NCI-H1092 treated with DMSO at 0.1 percent for 48 hours (cell line): ENCODE measurements at regions not wholly inside any gene's neighbourhood (a gene's known extent, or its start where the extent isn't known, plus 50 kb on each side); places are given as distances from the start of the nearest gene placed in this dataset.

Experiments used
- DNase-seq: peaks from one replicate; lab custom pipeline; 2025; lab: John Stamatoyannopoulos, UW

DNA sequence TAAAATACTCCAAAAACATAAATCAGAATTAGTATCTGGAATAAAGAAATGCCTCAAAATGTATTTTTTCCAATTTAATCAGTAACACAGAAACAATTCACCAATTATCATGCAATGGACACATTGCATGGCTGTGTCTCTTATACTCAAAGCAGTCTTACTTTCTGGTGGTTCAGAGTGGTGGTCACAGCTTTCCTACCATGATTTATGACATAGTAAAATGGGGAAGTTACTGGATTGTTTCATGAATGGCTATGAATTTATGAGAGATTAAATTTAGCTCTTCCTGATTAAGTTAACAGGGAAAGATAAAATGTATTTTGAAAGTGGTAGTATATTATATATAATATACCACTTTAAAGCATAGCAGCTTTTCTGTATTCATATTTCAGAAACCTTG is 331.5 kb upstream of the MAP3K7 start:
- no peak for DNase-seq

DNA sequence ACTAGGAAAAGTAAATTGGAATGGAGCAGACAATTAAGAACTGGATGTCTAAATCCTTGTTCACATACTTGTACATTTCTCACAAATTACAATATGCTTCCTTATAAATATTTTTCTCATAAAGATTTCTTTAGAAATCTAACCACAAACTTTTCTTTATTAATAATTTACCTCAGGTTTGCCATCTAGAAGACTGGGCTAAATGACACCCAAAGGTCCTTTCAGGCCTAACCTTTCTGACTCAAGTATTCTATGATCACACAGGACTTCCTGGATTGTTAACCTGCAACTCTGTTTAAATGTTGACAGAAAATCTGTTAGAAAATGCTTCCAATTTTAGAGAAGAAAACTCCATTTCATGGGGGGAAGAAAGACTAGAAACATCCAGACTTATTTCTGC is 330.5 kb upstream of the MAP3K7 start:
- DNase-seq = no peak

DNA sequence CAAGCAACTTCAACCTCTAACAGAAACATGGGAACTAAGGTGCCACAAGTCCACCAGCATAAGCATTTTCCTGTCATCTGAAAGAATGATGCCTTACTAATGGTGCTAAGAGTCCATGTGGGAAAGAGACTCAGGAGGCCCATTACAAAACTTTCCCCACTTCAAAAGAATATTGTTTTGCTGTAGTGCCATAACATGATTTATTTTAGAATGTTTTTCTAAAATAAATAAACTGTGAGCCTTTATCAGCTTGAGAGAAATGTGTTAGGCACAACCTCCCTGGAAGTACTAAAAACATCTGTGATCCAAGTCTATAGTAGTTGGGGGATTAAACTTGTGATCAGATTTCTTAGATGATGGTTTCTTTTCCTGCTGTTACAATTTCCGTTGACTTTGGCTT is 330.1 kb upstream of the MAP3K7 start:
- no peak for DNase-seq

DNA sequence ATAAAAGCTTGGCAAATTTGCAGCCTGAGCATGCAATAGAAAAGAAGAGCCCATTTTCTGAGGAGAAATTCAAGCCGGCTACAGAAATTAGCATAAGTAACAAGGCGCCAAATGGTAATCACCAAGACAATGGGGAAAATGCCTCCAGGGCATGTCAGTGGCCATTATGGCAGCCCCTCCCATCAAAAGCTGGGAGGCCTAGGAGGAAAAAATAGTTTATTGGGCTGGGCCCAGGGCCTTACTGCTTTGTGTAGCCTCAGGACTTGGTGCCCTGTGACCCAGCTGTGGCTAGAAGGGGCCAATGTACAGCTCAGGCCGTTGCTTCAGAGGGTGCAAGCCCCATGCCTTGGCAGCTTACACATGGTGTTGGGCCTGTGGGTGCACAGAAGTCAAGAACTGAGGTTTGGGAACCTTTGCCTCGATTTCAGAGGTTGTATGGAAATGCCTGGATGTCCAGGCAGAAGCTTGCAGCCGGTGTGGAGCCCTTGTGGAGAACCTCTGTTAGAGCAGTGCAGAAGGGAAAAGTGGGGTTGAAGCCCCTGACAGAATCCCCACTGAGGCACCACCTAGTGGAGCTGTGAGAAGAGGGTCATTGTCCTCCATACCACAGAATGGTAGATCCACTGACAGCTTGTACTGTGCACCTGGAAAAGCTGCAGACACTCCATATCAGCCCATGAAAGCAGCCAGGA is 328.5 kb upstream of the MAP3K7 start:
- DNase-seq = no peak

DNA sequence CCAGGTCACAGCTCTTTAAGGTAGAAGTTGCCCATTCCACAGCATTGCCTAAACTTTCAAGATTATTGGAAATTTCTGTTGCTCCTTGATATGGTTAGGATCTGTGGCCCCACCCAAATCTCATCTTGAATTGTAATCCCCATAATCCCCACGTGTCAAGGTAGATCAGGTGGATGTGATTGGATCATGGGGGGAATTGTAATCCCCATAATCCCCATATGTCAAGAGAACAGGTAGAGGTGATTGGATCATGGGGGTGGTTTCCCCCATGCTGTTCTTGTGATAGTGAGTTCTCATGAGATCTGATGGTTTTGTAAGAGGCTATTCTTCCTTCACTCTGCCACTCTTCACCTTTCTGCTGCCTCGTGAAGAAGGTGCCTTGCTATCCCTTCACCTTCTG is 327.4 kb upstream of the MAP3K7 start:
- no peak for DNase-seq

DNA sequence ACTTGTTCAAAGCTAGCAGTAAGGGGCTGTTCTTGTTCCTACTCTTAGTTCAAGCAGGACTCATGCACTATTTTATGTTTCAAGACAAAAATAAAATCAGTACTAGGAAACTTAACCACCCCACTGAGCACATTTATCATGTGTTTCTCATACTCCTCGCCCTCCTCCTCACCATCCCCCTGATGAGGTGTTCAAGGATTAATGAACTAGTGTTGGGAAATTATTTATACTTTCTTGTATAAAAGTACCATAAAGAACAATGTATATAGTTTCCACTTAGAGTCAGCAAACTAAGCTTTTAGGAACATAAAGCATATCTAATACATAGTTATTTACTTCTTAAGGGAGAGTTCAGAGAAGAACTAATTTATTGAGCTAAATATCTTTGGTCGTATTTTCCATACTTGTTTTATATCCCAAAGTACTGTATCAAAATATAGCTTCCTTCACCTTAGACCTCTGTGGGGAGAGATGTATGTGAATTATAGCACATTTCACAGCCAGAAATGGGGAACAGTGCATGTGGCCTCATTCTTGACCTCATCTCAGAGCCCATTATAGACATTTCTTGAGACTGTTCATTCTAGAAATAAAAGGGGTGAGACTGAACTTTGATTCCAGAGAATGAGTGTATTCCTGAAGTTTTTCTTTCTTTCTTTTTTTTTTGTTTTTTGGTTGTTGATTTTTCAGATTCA is 326.5 kb upstream of the MAP3K7 start:
- no peak for DNase-seq

DNA sequence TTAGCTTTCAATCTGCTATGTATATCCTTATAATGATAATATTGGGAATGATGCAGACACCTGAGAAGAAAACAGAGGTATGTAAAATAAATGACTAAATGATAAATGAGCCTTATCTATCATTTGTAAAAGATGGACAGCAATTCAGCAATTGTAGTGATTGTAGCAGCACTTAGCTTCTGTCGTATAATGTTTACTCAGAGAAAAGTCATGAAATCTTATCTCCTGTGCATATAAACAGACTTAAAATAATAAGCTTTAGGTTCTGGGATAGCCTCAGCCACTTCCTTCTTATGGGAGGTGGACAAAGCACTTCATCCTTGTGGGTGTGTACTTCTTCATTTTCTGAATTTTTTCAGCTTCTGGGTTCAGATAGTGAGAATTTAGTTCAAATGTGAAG is 324.8 kb upstream of the MAP3K7 start:
- DNase-seq = no peak

DNA sequence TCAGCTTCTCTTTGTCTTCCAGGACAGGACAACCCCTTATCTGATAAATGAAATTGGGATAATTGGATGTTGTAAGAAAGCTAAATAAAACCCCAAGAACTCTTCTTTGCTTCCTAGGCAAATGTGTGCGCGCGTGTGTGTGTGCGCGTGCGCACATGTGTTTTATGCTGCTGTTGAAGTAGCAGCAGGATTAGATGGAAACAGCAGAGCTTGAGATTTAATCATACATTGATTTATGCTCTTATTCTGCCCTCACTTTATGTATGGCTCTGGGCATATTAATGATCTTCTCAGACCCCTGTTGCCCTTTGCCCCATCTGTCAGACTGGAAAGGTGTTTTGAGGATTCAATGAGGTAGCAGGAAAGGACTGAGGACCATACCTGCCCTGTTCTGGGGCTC is 324.0 kb upstream of the MAP3K7 start:
- no peak for DNase-seq

DNA sequence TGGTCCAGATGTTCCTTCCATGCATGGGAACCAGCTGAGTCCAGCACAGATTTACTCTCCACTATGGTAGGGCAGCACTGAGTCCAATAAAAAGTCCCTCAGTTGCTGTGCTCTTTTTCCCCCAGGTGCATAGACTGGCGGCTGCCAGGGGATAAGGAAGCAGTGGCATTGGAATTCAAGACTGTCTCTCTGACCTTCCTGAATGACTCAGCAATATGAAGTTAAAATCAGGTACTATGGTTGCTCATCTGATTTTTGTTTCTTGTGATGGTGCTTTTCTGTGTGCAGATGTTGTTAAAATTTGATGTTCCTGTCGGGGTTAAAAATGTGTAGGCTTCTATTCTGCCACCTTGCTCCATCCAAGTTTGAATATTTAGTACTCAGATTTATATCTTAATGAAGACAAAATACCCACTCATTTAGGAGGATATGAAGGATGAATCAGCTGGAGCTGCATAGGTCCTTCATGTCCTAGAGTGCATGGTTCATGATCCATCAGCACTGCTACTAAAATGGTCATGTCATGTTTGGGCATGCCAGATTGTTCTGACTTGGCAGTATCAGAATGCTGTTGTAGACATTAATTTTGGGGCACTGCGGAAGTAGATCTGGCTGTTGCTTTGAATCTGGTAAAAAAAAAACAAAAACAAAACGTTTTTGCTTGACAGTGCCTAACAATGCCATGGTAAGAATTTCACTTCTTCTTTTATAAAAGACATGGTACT is 321.2 kb upstream of the MAP3K7 start:
- no peak for DNase-seq

DNA sequence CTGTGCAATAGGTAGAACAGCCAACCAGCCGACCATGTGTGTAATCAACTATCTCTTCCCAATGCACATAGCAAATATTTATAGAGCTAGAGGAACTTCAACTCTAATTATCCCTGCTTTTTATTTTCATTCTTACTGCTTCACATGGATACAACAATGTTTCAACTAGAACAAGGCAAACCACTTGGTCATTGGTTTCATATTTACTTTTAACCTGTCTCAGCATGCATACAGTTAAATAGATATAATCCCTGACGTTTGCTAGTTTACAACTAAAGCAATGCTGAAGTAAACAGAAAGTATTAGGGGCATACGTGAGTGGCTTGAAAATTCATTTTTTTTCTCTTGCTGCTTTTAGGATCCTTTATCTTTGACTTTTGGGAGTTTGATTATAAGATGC is 318.5 kb upstream of the MAP3K7 start:
- DNase-seq = no peak

DNA sequence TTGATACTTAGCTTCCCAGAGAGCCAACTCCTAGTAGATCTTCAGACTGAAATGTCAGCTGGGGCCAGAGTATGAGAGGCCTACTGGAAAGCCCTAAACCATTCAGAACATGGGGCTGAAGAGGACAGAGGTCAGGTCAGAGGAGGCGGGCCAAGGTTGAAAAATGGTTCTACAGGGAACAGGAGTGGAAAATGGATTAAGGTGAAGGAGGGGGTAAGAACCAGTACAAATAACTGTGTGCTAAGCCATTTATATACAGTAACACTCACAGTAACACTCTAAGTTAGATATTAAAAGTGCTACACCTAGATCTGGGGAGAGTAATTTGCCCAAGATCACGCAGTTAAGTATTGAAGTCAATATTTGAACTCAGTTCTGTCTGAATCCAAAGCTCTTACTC is 313.2 kb upstream of the MAP3K7 start:
- DNase-seq = no peak

DNA sequence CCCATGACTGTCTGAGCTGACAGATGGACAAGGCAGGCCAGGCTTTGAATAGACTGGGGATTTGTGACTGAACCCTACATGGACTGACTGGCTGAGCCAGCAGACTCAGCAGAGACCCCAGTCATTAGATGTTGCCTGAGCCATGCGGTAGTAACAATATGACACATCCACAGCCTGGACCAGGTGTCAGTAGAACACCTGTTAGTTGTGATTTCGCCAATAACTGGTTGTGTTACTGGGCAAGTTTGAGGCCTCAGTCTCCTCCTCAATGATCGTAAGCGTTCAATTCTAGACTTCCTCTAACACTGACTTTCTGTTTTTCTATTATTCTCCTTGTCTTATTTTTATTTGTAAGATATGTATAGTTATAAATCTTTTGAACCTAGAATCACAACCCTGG is 311.9 kb upstream of the MAP3K7 start:
- no peak for DNase-seq

DNA sequence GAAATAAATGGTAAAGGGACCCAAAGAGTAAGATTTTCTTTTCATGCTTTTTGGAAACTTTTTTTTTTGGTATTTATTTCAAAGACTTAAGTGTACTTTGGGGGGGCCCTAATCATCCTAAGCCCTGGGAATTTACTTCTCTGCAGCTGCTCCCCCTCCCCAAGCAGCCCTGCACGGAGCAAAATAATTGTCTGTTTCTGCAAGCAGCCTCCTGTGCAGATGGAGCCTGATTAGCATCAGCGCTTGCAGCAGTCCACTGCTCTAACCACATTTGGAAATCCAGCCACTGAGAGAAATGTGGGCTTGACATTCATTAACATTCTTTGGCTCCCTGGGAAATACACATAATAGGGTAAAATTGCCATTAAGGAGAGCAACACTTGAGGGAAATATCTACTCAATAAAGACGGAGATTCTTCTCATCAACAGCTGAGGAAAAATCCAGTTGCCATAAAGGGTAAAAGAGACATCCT is 309.2 kb upstream of the MAP3K7 start:
- DNase-seq = no peak

DNA sequence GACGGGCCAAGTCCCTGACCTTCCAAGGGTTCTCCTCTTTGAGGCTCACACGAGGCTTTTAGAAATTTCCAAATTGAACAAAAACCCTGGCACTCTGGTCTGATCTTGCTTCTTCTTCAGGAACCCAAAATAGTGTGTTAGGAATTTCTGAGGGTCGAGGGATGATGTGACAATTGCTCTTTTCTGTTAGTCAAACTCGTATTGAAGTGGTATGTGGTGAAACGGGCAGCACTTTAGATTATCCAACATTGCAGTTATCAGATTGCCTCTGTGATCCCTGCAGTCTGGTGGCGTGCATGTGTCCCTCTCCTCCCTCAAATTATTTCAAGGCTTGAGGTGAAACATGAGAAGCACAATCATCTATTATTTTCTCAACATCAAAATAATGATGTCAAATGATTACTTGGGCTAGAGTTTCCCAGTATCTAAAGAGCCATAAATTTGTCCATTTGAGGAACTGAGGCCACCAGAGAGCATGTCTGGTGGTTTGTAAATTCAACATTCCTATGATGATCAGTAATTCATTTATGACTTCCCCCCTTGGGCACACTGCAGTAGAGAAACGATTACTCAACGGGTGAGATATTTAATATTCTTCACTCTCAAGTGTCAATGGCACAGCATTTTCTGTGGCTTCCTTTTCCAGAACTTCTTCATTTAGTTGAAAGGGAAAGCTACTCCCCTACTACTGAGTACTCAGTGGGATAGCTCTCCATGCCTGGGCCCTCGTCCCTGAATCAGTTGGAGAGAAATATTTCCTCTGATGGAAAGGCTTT is 308.6 kb upstream of the MAP3K7 start:
- DNase-seq = no peak

DNA sequence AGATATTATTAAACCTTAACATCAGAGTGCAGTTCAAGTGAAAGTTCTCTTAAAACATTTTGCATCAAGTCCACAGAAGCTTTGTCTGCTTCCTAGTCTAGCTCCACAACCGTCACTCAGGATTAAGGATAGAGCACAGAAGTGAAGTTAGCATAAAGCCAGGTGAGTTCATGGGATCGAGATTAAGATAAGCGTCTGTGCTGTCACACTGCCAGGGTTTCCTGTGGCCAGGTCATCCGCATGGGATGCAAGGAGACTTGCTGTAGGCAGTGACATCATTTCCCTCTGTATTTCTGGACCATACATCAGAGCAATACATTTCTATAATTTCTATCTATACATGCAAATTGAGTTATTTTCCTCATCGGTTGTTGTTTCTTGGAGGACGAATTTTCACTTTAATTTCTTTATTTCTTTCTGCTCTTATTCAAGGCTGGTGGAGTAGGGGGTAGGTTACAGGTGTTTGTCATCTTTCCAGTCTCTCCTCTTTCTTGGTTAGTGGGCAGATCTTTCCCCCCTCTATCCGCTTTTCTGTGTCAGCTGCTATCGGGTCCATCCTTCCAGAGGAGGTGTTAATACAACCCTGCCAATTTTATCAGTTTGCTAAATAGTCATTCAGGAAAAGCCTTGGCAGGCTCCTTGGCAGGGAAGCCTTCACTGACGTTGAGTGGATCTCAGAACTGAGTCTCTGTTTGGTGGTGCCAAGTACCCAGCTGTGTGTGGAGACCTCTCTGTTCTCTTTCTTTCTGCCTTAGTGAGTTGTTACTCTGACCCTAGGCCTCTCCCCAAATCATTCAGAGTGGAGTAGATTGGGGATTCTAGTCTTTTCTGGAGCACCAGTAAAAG is 307.6 kb upstream of the MAP3K7 start:
- no peak for DNase-seq

DNA sequence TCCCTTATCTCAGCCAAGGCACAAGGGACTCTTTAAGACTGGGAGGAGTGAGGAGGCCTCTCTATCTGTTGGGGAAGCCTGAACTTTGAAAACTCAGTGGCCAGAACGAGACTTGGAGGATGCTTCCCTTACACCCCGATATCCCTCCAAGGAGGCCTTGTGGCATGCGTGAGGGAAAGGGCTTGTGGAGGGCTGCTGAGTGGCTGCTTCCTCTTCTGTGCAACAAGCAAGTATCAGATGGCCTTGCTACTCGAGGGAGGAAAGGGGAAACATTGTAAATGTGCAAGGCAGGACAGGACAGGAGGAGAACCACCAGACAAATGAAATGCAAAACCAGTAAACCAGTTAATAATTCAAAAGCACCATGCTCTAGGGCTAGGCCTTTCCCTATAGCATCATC is 306.5 kb upstream of the MAP3K7 start:
- DNase-seq = no peak

DNA sequence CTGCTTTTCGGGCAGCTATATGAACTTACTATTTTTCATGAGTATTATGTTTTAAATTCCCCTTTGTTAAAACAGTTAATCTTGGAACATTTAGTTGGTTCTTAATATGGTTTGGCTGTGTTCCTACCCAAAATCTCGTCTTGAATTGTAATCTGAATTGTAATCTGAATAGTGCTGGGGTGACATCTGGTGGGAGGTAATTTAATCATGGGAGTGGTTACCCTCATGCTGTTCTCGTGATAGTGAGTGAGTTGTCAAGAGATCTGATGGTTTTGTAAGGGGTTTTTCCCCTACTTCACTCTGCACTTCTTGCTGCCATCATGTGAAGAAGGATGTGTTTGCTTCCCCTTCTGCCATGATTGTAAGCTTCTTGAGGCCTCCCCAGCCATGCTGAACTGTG is 305.4 kb upstream of the MAP3K7 start:
- no peak for DNase-seq

DNA sequence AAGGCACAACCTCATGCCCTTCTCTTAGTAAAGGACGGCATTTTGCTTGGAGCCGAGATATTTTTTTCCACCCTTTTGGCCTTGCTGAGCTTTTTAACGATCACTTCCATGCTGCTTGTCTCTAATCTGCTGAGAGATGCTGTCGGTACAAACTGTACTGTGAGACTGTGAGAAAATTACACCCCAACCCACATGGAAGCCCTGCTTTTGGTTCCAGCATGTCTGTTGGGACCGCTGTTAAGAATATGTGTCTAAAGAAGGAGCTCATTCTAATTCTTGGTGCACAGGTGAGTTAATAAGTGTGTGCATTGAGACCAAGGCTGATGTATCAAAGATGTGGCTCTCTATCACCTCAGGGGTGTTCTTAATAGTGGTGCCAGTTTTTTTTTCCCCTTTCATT is 304.5 kb upstream of the MAP3K7 start:
- no peak for DNase-seq

DNA sequence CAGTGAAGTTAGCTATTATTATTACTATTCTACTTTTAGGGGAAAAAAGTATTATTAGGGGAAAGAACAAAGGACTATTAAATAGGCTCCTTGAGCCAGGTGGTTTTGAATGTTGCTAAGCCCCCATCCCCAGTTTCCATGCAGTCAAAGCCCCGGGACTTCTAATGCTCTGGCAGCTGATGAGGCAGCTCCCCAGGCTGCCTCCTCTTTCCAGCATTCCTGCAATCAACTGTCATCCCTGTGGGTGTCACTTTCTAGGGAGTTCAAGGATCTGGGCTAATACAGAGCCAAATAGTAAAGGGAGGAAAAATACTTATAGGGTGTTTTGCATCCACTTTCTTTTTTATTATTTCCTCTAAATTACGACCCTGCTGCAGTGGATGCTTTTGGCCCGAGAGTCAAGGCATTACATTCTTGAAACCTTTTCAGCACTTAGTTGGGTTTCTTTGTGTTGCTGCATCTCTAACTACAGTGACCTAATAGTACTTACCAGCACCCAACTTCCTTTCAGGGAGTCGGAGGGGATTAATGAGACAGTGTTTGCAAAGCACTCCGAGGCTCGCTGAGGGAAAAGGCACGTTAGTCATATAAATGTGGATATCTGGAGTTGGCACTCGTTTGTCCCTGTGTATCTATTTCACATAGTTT is 303.9 kb upstream of the MAP3K7 start:
- DNase-seq = no peak

DNA sequence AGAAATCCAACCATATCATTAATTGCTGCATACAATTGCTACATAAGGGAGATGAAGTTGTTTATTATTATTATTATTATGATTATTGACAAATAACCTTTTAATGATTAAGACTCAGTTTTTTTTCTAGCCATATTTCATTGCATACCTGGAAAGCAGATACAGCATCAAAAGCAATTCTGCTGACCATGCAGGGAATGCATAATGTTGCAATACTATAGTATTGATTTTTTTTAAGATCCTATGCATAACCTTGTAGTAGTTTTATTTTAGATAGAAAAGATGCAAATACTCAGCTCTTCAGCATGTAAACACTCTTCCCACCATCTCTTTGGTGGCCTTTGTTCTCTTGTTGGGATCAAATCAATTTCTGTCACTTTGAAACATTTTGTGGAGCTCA is 300.9 kb upstream of the MAP3K7 start:
- no peak for DNase-seq

DNA sequence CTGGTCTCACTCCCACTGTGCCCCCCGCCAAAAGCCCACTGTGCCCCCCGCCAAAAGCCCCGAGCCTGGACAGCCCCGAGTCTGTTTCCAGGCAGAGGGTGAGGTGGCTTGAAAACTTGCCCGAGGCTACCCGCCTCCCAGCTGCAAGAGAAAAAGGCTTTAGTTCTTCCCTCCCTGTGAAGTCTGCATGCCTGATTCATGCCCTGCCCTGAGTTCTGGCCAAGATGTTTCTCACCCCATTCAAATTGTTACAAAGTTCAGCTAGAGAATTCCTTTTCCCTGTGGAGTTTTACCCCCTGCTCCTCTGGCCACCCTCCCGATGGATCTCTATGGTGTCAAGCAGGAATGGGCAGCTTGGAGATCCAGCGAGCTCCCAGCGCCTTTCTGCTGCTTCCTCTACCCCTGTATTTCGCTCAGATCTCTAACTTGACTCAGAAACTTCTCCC is 298.8 kb upstream of the MAP3K7 start:
- no peak for DNase-seq
